ENCODE measurements at regions not wholly inside any gene's neighbourhood (a gene's known extent, or its start where the extent isn't known, plus 50 kb on each side); places are given as distances from the start of the nearest gene placed in this dataset.

DNA sequence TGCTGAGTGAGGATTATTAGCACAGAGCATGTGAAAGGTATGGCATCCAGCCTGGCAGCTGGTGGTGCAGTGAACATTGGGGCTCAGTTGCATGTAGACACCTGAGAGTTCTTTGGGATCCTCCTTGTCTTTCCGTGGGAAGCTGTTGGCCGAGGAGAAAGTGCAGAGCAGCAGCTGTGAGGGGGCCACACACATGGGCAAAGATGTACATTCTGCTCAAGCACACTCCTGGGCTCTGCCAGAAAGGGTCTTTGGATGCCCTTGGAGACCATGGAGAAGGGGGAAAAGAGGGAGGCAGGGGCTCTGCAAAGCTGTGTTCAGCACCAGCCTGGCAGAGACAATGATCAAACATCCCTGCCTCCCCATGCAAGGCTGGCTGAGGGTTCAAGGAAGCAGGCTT lies 138.7 kb upstream of the PITX1 start:
- no peaks in the 10 kb centered on the region for H3K4me1 Mint-ChIP-seq
- no peak overlapping the region for H3K27ac ChIP-seq (ENCODE audit: insufficient read length, low read depth, low read length)
- no peak overlapping the region for H3K23ac ChIP-seq (ENCODE audit: insufficient read length, low read depth, low read length)
- no peak overlapping the region for H4K8ac ChIP-seq (replicated peaks; ENCODE audit: insufficient read length, low read depth, low read length)
- no CpG with 5 or more reads among the region's 2 CpGs for WGBS (ENCODE audit: extremely low coverage, insufficient read length, low lambda C conversion rate)
- TF ChIP-seq, protein P1, sequence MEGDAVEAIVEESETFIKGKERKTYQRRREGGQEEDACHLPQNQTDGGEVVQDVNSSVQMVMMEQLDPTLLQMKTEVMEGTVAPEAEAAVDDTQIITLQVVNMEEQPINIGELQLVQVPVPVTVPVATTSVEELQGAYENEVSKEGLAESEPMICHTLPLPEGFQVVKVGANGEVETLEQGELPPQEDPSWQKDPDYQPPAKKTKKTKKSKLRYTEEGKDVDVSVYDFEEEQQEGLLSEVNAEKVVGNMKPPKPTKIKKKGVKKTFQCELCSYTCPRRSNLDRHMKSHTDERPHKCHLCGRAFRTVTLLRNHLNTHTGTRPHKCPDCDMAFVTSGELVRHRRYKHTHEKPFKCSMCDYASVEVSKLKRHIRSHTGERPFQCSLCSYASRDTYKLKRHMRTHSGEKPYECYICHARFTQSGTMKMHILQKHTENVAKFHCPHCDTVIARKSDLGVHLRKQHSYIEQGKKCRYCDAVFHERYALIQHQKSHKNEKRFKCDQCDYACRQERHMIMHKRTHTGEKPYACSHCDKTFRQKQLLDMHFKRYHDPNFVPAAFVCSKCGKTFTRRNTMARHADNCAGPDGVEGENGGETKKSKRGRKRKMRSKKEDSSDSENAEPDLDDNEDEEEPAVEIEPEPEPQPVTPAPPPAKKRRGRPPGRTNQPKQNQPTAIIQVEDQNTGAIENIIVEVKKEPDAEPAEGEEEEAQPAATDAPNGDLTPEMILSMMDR (conservative IDR thresholded peaks at IDR 0.05), result no peak
- no peak overlapping the region; the same call in 1 of the 2 replicates for H2BK15ac ChIP-seq (ENCODE audit: low read depth, low read length)
- H4K20me1 ChIP-seq (ENCODE audit: control insufficient read depth, insufficient read depth, insufficient read length), result peaks cover 2% of the 10 kb centered on the region
- H3K23me2 ChIP-seq (ENCODE audit: insufficient read length, low read depth, low read length, poor library complexity, severe bottlenecking), result no peaks in the 10 kb centered on the region
- H3K27me3 ChIP-seq (ENCODE audit: insufficient read depth, low read length), result no peaks in the 10 kb centered on the region
- H3K14ac ChIP-seq (ENCODE audit: insufficient read depth, low read length), result no peak overlapping the region
- H3K4me1 ChIP-seq (ENCODE audit: insufficient read depth, low read length), result no peaks in the 10 kb centered on the region
- no peak overlapping the region for H3K18ac ChIP-seq (ENCODE audit: insufficient read length, low read depth, low read length)
- no peak overlapping the region for H3K4me3 Mint-ChIP-seq
- H3T11ph ChIP-seq (ENCODE audit: low read length), result no peak overlapping the region
- no peak overlapping the region for H3K4ac ChIP-seq (ENCODE audit: low read depth, low read length)
- H2BK5ac ChIP-seq (ENCODE audit: insufficient read length, low read length), result no peak overlapping the region
- no peak overlapping the region for H4K5ac ChIP-seq (ENCODE audit: insufficient read length, low read depth, low read length)
- H2BK20ac ChIP-seq (ENCODE audit: low read depth, low read length, poor library complexity, severe bottlenecking), result no peak overlapping the region
- H3K79me2 ChIP-seq (ENCODE audit: insufficient read depth, low read length), result no peaks in the 10 kb centered on the region
- no peaks in the 10 kb centered on the region for H3K9me3 ChIP-seq (ENCODE audit: control insufficient read depth, low read depth, low read length)
- no peaks in the 10 kb centered on the region; a peak in 1 of 5 replicates for H3K9me3 Mint-ChIP-seq
- H2AFZ ChIP-seq (ENCODE audit: low read length), result no peak overlapping the region
- H3K9ac ChIP-seq (ENCODE audit: extremely low read depth, insufficient read length, low read length), result no peak overlapping the region
- peaks cover 65% of the 10 kb centered on the region for H3K27me3 Mint-ChIP-seq (ENCODE audit: low read depth)
- no peak overlapping the region for H3K56ac ChIP-seq (ENCODE audit: insufficient read length, low read depth, low read length)
- no peaks in the 10 kb centered on the region for H3K79me1 ChIP-seq (ENCODE audit: insufficient read depth, low read depth, low read length, poor library complexity, severe bottlenecking)
- H2AK5ac ChIP-seq (ENCODE audit: insufficient read length, low read length), result no peak overlapping the region
- H2BK120ac ChIP-seq (ENCODE audit: low read depth, low read length, poor library complexity, severe bottlenecking), result no peak overlapping the region
- H4K91ac ChIP-seq (ENCODE audit: insufficient read length, low read depth, low read length), result no peak overlapping the region
- no peaks in the 10 kb centered on the region for H3K36me3 Mint-ChIP-seq (ENCODE audit: insufficient read depth in 1 of 3, low read depth in 3 of 3)
- no peak overlapping the region for H3K4me2 ChIP-seq (ENCODE audit: insufficient read depth, insufficient read length, low read length)
- DNase-seq, result no peak
- H3K27ac Mint-ChIP-seq, result no peak overlapping the region
- H2BK12ac ChIP-seq (ENCODE audit: insufficient read length, low read depth, low read length), result no peak overlapping the region
